NCI-H526 treated with DMSO at 0.1 percent for 48 hours (cell line): ENCODE measurements at regions not wholly inside any gene's neighbourhood (a gene's known extent, or its start where the extent isn't known, plus 50 kb on each side); places are given as distances from the start of the nearest gene placed in this dataset.

Source experiments
- DNase-seq: peaks from one replicate; lab custom pipeline; 2025; lab: John Stamatoyannopoulos, UW

DNA sequence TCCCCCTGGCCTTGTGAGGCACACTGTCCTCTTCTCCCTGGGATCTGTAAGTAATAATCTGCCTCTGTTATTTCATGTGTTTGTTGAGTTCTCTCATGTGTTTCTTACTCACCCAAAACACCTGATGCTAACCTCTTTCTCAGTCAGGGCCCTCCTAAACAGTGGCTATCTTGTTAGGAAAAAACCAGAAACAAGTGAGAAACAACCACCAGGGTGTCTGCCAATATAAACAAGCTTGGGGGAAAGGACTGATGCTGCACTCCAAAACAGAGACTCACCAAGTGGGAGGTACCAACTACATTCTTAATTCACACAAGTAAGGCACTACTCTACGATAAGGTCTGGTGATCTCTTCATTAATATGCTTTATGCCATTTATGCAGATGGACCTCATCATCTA, 564.4 kb downstream of the SEMA5A start:
- no peak for DNase-seq

DNA sequence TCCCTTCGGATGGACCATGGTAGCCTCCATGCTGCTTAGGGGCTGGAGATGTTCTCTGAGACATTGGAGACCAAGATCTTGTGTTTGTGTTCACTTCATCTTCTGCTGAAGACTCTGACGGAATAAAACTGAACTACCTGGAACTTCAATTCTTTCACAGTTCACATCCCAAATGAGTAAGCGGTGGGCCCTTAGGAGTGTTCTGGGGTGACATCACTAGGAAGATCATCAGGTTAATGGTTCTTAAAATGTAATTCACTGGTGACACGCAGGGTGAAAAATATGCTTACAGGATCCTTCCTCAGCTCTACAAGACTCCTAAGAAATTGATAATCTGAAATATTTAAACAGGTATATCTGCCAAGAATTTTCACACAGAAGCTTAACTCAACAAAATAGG, 561.5 kb downstream of the SEMA5A start:
- DNase-seq: no peak
